ENCODE measurements at regions not wholly inside any gene's neighbourhood (a gene's known extent, or its start where the extent isn't known, plus 50 kb on each side); places are given as distances from the start of the nearest gene placed in this dataset.

DNA sequence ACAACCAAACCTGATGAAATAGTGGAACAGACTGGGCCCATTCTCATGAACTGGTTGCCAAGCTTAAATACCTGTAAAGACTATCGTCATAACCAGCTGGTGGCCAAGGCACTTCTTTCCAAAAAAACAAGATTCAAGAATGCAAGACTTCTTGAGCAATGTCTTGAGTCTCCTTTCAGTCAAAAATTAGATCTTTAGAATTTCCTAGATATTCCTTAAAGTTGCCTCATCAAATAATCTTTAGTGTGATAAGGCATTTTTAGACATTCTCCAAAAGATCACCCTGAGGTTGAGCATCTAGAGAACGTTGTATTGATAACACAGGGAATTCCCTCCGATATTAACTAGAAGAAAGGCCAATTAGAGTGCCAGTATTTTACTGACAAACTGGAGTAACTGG lies 236.4 kb upstream of the MEX3C start:
- TF ChIP-seq SNAI2 (CRISPR knock-in tag; IDR thresholded peaks at IDR 0.05) (no peak), GLIS3 (CRISPR knock-in tag; IDR thresholded peaks at IDR 0.05) (no peak), TSHZ2 (CRISPR knock-in tag; IDR thresholded peaks at IDR 0.05) (no peak), ZFP30 (CRISPR knock-in tag; IDR thresholded peaks at IDR 0.05) (no peak)
- TF ChIP-seq, protein P1, sequence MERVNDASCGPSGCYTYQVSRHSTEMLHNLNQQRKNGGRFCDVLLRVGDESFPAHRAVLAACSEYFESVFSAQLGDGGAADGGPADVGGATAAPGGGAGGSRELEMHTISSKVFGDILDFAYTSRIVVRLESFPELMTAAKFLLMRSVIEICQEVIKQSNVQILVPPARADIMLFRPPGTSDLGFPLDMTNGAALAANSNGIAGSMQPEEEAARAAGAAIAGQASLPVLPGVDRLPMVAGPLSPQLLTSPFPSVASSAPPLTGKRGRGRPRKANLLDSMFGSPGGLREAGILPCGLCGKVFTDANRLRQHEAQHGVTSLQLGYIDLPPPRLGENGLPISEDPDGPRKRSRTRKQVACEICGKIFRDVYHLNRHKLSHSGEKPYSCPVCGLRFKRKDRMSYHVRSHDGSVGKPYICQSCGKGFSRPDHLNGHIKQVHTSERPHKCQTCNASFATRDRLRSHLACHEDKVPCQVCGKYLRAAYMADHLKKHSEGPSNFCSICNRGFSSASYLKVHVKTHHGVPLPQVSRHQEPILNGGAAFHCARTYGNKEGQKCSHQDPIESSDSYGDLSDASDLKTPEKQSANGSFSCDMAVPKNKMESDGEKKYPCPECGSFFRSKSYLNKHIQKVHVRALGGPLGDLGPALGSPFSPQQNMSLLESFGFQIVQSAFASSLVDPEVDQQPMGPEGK (CRISPR knock-in tag; IDR thresholded peaks at IDR 0.05; ENCODE audit: borderline replicate concordance), result no peak
- ATAC-seq, result no peak

DNA sequence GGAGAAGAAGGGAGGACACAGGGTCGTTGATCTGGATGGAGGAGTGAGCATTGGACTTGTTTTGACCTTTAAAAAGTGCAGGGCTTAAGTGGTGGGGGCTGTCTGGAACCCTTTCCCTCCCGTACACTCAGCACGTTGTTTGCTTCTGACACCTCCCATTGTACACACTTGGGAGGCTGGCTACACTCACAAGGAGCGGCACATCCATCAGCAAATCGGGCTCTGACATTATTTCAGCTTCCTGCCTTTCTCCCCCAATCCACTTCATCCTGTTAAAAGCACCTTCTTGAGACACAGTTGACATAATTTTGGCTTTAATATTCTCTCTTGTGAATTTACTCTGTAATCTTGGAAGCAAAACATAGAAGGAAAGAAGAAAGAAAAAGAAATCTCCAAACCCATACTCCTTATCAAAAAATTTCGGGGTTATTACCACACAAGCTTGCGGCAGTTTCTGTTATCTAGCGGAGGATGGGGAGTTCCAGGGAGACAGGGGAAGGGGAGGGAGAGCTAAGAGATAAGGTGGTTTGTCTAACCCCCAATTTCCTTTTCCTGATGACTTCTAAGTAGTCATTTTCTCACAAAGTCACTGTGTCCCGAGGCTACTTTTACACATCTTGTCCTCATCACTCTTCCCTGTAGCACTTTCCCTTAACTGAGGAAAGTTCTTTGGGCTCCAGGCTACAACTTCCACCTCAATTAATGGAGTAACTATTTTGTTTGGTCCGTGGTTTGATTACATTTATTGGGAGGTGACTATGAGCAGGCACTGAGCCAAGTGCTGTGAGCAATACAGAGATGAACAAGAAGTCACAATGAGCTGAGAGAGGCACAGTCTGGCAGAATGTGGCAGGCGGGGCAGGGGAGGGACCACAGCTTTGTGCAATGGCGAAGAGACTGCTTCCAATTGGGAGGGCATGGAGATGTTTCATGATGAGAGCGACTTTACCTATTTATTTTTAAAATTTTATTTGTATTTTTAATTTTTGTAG lies 240.1 kb upstream of the MEX3C start:
- no peak for ATAC-seq
- TF ChIP-seq ESRRG (CRISPR knock-in tag; IDR thresholded peaks at IDR 0.05), result no peak
- no peak for TF ChIP-seq SNAI2 (CRISPR knock-in tag; IDR thresholded peaks at IDR 0.05)
- no peak for TF ChIP-seq ZNF70 (CRISPR knock-in tag; IDR thresholded peaks at IDR 0.05)
- no peak for TF ChIP-seq ARNTL (CRISPR knock-in tag; IDR thresholded peaks at IDR 0.05; ENCODE audit: borderline replicate concordance, low read depth)
- TF ChIP-seq ZFP3 (CRISPR knock-in tag; IDR thresholded peaks at IDR 0.05), result no peak
- no peak for TF ChIP-seq BACH2 (CRISPR knock-in tag; IDR thresholded peaks at IDR 0.05; ENCODE audit: borderline replicate concordance)
- TF ChIP-seq, protein P2, sequence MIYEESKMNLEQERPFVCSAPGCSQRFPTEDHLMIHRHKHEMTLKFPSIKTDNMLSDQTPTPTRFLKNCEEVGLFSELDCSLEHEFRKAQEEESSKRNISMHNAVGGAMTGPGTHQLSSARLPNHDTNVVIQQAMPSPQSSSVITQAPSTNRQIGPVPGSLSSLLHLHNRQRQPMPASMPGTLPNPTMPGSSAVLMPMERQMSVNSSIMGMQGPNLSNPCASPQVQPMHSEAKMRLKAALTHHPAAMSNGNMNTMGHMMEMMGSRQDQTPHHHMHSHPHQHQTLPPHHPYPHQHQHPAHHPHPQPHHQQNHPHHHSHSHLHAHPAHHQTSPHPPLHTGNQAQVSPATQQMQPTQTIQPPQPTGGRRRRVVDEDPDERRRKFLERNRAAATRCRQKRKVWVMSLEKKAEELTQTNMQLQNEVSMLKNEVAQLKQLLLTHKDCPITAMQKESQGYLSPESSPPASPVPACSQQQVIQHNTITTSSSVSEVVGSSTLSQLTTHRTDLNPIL (CRISPR knock-in tag; IDR thresholded peaks at IDR 0.05; ENCODE audit: low read depth), result no peak
- TF ChIP-seq, protein P1 (CRISPR knock-in tag; IDR thresholded peaks at IDR 0.05; ENCODE audit: borderline replicate concordance), result no peak
- no peak for TF ChIP-seq OSR1 (CRISPR knock-in tag; IDR thresholded peaks at IDR 0.05)
- no peak for TF ChIP-seq RARB (CRISPR knock-in tag; IDR thresholded peaks at IDR 0.05)
- TF ChIP-seq TCF4 (CRISPR knock-in tag; IDR thresholded peaks at IDR 0.05; ENCODE audit: borderline replicate concordance), result no peak
- TF ChIP-seq, protein P3, sequence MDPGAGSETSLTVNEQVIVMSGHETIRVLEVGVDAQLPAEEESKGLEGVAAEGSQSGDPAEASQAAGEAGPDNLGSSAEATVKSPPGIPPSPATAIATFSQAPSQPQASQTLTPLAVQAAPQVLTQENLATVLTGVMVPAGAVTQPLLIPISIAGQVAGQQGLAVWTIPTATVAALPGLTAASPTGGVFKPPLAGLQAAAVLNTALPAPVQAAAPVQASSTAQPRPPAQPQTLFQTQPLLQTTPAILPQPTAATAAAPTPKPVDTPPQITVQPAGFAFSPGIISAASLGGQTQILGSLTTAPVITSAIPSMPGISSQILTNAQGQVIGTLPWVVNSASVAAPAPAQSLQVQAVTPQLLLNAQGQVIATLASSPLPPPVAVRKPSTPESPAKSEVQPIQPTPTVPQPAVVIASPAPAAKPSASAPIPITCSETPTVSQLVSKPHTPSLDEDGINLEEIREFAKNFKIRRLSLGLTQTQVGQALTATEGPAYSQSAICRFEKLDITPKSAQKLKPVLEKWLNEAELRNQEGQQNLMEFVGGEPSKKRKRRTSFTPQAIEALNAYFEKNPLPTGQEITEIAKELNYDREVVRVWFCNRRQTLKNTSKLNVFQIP (CRISPR knock-in tag; IDR thresholded peaks at IDR 0.05; ENCODE audit: borderline replicate concordance, low read depth), result no peak
- TF ChIP-seq CSRNP3 (CRISPR knock-in tag; IDR thresholded peaks at IDR 0.05), result no peak
- TF ChIP-seq ZNF8 (CRISPR knock-in tag; IDR thresholded peaks at IDR 0.05), result no peak
- no peak for TF ChIP-seq ZC3H10 (CRISPR knock-in tag; IDR thresholded peaks at IDR 0.05)
- TF ChIP-seq TSHZ2 (CRISPR knock-in tag; IDR thresholded peaks at IDR 0.05), result no peak
- TF ChIP-seq GLIS3 (CRISPR knock-in tag; IDR thresholded peaks at IDR 0.05), result no peak

All from SK-N-SH treated with all-trans-retinoic acid at 6 μM for 48 hours (cell line).